GM19238 (cell line): ENCODE measurements at regions not wholly inside any gene's neighbourhood (a gene's known extent, or its start where the extent isn't known, plus 50 kb on each side); places are given as distances from the start of the nearest gene placed in this dataset.
"Not testable (repeated sequence)": the region's sequence is repeated elsewhere in the genome, so short reads cannot be mapped to it uniquely, and the experiment has no call there.

Experiments
- DNase-seq: peaks from one replicate; pipeline ENCODE4 v3.0.0; 2011; ENCODE audit warnings: low spot score; ENCODE audit not compliant: insufficient read length

- DNase-seq: no peak
Measured at GRCh38 chr6:21742238-21742660, 148.7 kb downstream of the SOX4 start.

GRCh38 chr6:21744331-21744730 is 150.8 kb downstream of the SOX4 start:
- no peak for DNase-seq

DNA sequence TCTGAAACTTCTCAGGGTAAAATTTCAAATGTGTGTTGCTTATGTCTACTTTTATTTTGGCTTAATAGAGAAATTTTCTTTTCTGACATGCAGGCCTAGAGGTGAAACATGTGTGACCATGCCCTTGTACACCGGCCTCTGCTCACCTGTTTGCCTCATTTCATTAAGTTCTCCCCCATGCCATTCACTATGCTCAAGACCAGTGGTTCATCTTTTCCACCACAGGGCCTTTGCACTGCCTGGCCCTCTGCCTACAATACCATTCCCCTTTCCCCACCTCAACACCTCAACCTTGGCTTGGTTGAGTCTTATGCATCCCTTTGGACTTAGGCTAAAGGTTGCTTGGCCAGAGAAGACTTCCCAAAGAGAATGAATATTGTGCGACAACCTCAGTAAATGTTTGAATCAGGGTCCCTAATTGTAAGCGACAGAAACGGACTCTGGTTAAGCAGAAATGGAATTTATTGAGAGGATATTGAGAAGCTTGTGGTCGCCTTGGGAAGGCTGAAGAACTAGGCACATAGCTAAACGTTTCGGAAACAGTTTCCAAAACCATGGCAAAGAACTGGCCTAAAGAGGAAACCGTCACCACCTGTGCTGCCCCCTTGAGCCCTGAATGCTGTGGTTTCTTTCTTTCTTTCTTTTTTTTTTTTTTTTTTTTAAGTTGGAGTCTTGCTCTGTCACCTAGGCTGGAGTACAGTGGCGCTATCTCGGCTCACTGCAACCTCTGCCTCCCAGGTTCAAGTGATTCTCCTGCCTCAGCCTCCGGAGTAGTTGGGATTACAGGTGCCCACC is 152.2 kb downstream of the SOX4 start:
- no peak for DNase-seq

DNA sequence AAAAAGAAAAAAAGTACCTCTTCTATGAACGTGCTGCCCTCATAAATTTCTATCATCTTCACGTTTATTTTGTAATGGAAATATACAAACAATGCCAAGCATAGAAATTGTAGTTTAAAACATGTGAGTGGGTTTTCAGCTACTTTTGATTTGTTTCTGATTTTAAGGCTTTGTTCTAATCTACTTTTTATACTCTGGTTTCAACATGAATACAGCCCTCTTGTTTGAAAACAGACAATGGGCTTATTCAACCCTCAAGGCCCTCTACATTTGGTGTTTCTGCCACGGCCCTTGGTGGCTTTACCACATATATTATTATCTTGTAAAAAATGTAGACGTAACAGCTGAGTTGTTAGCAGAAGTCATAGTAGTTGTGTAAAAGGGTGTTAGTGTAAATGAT is 153.9 kb downstream of the SOX4 start:
- no peak for DNase-seq

GRCh38 chr6:21748343-21749056 is 154.9 kb downstream of the SOX4 start:
- DNase-seq: no peak

DNA sequence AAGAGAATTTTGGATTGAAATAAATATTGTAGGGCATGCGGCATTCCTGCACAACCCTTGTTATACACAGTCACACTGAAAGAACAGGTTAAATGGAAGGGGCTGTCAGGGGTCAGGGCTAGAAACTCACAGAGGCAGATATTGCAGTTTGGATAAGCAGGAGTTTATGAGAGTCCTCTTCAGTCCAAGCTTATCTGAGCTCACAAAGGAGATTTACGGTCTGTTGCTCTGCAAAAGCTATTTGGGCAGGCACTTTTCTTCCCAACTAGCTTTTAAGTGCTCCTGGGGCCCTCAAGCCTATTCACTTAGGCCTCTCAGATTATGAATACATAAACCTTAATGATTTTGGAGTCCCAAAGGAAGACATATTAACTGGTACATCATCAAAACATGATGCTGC is 156.2 kb downstream of the SOX4 start:
- no peak for DNase-seq

- no peak for DNase-seq
Measured at GRCh38 chr6:21750575-21750974, 157.0 kb downstream of the SOX4 start.

GRCh38 chr6:21751608-21752007 is 158.1 kb downstream of the SOX4 start:
- DNase-seq: no peak

GRCh38 chr6:21752054-21752811 is 158.7 kb downstream of the SOX4 start:
- no peak for DNase-seq

- DNase-seq: no peak
Measured at GRCh38 chr6:21753241-21754108, 159.9 kb downstream of the SOX4 start.

DNA sequence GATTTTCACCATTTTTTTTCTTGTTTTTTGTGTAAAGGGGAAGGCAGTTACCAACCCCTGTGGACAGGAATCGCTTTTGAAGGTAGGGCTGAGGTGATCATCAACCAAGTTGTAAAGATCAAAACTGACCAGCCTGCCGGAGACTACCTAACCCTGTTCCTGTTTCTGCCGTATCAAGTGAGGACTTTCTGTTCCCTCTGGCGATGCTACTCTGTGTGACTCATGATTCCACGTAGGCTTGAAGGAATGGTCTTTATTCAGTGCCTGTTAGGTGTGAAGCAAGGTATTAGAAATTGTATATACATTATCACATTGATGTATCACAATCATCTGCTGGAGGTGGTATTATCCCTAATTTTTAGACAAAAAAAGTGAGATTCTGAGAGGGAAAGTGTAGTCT is 161.3 kb downstream of the SOX4 start:
- DNase-seq: no peak

DNA sequence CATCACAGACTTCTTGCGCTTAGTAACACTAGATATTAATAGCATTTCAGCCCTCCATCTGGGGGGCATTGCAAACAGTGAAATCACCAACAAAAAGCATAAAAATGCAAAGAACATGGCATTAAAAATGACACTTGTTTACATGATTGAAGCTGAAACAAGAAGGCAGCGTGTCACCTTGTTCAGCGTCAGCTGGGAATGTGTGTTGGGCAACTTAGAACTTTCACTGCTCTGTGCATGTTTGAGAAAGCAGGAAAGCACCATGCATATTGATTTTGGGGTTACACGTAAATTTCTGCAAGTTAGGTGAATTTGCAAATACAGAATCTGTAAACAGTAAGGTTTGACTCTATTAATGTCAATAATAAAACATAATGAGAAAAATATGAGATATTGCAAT is 162.9 kb downstream of the SOX4 start:
- no peak for DNase-seq

DNA sequence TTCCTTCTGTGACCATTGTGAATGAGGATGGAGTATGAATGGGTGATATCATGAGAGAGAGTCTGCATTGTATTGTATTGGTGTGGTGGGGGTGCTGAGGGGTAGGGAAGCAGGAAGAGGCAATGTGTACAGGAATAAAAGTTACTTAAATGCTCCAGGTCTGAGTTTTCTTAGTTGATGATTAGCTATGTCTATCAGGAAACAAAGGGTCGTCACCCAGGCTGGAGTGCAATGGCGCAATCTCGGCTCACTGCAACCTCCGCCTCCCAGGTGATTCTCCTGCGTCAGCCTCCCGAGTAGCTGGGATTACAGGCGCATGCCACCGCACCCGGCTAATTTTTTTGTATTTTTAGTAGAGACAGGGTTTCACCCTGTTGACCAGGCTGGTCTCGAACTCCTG is 163.8 kb downstream of the SOX4 start:
- not testable (repeated sequence) for DNase-seq

- no peak for DNase-seq
Measured at GRCh38 chr6:21759721-21760120, 166.2 kb downstream of the SOX4 start.

DNA sequence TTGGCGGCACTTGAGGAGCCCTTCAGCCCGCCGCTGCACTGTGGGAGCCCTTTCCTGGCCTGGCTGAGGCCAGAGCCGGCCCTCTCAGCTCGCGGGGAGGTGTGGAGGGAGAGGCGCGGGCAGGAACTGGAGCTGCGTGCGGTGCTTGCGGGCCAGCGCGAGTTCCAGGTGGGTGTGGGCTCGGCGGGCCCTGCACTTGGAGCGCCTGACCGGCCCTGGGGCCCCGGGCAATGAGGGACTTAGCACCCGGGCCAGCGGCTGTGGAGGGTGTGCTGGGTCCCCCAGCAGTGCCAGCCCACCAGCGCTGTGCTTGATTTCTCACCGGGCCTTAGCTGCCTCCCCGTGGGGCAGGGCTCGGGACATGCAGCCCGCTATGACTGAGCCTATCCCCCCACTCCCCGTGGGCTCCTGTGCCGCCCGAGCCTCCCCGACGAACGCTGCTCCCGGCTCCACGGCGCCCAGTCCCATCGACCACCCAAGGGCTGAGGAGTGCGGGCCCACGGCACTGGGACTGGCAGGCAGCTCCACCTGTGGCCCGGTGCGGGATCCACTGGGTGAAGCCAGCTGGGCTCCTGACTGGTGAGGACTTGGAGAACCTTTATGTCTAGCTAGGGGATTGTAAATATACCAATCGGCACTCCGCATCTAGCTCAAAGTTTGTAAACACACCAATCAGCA is 167.6 kb downstream of the SOX4 start:
- not testable (repeated sequence) for DNase-seq

GRCh38 chr6:21764989-21765388 is 171.4 kb downstream of the SOX4 start:
- DNase-seq: no peak

GRCh38 chr6:21767891-21768648 is 174.5 kb downstream of the SOX4 start:
- DNase-seq: no peak

- no peak for DNase-seq
Measured at GRCh38 chr6:21769405-21769861, 175.9 kb downstream of the SOX4 start.

GRCh38 chr6:21769968-21770367 is 176.4 kb downstream of the SOX4 start:
- no peak for DNase-seq
